GM21723 (cell line): ENCODE measurements at regions not wholly inside any gene's neighbourhood (a gene's known extent, or its start where the extent isn't known, plus 50 kb on each side); places are given as distances from the start of the nearest gene placed in this dataset.
"Not testable (repeated sequence)": the region's sequence is repeated elsewhere in the genome, so short reads cannot be mapped to it uniquely, and the experiment has no call there.

Experiments used
- ATAC-seq: cut with Tn5 transposase; IDR thresholded peaks from one replicate; pipeline ENCODE4 v1.9.1; 2021; ENCODE audit warnings: mild to moderate bottlenecking, moderate library complexity; ENCODE audit not compliant: unreplicated experiment

GRCh38 chr5:136563489-136563888, 198.1 kb upstream of the TRPC7 start:
- no peak for ATAC-seq

GRCh38 chr5:136560126-136560525, 194.8 kb upstream of the TRPC7 start:
- no peak for ATAC-seq

- no peak for ATAC-seq
Observed at GRCh38 chr5:136559651-136560050, 194.3 kb upstream of the TRPC7 start.

- ATAC-seq = not testable (repeated sequence)
Observed at GRCh38 chr5:136547096-136547495, 181.8 kb upstream of the TRPC7 start.

GRCh38 chr5:136546441-136546840, 181.1 kb upstream of the TRPC7 start:
- not testable (repeated sequence) for ATAC-seq

DNA sequence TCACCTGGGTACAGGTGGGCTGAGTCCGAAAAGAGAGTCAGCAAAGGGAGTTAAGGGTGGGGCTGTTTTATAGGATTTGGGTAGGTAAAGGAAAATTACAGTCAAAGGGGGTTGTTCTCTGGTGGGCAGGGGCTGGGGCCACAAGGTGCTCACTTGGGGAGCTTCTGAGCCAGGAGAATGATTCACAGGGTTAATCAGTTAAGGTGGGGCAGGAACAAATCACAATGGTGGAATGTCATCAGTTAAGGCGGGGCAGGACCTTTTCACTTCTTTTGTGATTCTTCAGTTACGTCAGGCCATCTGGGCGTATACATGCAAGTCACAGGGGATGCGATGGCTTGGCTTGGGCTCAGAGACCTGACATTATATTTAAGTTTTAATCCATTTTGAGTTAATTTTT, 179.7 kb upstream of the TRPC7 start:
- not testable (repeated sequence) for ATAC-seq

DNA sequence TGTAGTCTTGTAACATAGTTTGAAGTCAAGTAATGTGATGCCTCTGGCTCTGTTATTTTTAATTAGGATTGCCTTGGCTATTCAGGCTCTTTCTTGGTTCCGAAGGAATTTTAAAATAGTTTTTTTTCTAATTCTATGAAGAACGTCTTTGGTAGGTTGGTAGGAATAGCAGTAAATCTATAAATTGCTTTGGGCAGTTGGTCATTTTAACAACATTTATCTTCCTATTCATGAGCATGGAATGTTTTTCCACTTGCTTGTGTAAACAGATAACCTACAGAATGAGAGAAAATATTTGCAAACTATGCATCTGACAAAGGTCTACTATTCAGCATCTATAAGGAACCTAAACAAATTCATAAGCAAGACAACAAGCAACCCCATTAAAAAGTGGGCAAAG, 173.2 kb upstream of the TRPC7 start:
- no peak for ATAC-seq

DNA sequence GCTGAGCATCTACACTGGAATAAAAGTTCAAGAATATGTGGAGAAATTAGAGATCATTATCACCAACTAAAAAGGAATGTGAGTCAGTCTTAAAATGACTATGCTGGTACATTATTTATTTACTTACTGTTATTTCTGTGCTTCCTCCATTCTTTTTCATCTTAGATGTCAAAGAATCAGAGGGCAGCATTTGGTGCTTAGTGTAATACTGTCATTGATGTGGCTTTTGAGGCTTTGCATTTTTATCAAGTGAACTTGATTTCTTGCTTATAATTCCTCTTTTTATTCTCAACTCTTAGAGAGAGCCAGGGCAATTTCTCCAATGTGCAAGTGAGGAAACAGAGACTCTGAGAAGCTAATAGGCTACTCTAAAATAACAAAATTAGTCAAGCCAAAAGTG, 163.7 kb upstream of the TRPC7 start:
- no peak for ATAC-seq

DNA sequence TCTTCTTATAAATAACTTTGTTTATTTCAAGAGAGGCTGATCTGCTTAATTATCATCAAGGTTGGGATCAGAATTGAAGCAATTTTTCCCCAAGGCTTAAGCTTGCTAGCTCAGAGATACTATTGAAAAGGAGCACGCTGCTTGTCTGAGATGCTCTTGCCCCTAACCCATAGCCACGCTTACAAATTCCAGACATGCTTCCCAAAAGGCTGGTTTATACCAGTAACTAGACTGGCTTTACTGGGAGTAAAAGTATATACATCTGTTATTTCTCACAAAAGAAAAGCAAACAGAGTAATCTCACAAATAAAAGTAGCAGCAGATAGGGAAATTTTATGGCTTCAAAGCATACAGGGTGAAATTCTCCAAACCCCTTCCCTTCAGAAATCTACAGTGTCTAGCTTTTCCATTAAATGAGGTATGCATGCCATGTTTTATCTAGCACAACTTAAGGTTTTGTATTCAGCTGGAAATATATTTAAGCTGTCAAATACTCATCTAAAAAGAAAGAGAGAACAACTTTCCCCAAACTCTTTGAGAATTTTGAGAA, 163.2 kb upstream of the TRPC7 start:
- ATAC-seq = no peak

DNA sequence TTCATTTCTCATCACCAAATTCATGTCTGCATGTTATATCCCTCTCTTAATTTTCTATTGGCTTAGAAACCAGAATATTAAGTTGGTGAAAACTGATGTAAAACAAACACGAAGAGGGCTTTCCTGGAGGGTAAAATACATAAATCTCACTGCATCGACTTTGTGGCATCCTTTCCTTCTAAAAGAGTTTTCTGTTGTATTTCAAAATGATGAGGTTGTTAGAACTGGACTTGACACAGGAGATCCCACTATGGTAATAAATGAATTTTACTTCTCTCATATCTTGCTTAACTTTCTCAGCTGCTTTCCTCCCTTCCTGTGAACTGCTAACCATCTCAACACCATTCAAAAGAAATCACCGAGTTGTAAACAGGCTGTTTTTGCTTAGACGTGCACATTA, 162.0 kb upstream of the TRPC7 start:
- no peak for ATAC-seq

DNA sequence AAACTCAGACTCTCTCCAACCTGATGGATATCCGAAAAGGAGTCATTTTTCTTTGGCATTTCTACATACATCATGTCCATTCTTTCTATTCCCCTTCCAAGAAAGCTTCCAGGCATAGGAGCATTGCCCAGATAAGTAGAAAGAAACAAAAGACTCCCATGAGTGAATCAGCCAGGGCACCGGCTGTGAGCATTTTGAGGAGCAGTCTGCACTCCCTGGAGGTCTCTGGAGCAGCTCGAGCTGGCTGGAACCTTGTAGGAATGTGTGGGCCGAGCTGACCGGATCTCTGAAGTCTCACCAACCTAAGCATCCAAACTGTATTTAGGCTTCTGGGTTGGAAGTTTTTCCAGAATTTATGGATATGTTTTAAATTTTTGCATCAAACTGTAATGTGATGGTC, 161.4 kb upstream of the TRPC7 start:
- no peak for ATAC-seq

DNA sequence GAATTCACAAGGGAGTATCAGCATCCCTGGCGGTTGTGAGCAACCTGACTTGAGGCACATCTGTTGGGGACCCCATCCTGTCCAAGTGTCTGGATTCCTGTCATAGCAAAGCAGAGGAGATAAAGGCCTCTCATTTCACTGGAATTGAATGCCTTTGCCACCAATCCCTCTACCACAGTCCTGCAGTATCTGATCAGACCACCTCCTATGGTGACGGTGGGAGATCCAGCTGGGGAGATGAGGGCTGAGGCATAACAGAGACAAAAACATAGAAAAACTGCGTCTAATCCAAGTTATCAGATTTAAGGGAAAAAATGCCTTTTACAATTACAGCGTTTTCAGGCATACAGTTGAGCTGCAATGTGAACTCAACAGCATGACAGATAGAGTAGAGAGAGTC, 160.7 kb upstream of the TRPC7 start:
- ATAC-seq = no peak

GRCh38 chr5:136525597-136525996, 160.3 kb upstream of the TRPC7 start:
- ATAC-seq = no peak

DNA sequence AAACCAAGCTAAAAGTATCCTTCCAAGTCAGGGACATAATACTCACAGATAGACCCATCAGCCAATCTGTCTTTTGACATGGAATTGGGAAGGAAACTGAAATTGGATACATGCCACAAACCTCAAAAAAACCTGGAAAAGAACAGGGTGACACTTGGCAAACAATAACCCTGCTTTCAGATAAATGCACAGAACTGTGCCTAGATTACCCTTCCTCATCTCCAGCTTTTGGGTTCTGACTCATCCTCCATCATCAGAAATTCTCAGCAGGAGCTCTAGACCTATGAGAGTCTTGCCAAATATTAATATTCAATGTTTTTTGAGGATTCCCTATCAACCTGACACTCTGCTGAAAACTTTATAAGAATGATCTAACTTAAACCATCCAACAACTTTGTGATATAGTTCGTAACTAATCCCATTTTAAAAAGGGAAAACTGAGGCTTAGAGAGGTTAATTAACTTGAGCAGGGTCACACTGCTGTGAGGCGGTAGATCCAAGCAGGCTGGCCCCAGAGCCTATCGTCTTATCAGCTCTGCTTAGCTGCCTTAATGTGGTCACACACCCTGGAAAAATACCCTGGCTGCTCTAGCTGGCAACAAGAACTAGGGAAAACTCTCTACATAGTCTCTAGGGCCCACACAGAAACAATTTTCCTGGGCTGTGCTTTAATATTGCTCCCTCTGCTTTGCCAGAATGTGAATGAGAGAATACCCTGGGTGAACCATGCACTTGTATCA, 157.0 kb upstream of the TRPC7 start:
- ATAC-seq = no peak

GRCh38 chr5:136521696-136522095, 156.4 kb upstream of the TRPC7 start:
- ATAC-seq = no peak

DNA sequence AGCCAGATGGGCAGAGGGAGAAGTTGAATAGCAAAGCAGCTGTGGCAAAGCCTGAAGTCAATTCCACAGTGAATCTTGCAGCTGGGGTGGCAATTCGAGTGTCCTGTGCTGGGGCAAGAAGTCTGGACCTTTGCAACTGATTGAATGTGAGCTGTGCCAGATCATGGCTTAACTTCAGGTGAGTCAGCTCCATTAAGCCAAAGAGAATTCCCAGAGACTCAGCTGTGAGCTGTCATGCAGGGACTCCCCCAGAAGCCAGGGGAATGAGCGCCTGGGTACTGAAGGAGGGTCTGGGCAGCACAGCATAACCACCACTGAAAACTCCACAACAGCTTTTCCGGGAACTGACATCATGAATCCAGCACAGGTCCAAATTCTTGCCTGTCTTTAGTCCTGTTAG, 153.5 kb upstream of the TRPC7 start:
- ATAC-seq = no peak

DNA sequence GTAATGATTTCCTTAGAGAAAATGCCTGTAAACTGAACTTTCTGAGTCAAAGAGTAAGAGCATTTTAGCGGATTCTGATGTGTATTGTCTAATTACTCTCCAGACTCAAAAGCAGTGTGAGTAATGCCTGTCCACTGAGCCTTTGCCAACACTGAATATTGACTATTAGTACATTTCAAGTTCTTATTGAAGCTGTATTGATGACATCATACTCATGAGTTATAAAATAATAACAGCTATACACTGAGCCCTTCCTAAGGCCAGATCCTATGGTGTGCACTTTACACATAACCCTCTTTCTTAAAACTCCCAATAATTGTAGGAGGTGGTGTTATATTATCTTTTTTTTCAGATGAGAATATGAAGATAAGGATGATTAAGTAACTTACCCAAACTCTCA, 152.8 kb upstream of the TRPC7 start:
- no peak for ATAC-seq

- no peak for ATAC-seq
Observed at GRCh38 chr5:136517755-136518154, 152.4 kb upstream of the TRPC7 start.

- no peak for ATAC-seq
Observed at GRCh38 chr5:136516637-136517036, 151.3 kb upstream of the TRPC7 start.

DNA sequence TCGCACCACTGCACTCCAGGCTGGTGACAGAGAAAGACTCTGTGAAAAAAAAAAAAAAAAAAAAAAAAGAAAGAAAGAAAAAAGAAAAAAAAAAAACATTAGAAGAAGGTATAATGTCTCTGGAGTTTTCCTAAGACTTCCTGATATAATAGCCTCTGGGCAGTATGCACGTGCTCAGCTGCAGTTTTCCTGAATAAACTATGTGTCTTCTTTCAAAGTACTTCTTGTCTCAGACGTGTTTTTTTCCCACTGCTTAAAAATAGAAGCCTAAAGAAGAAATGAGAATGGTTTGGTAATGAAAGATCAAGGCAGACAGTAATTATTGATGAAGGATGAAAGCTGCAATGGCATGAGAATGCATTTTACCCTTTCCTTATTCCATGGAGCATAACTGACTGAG, 148.1 kb upstream of the TRPC7 start:
- ATAC-seq = no peak

- ATAC-seq = no peak
Observed at GRCh38 chr5:136511046-136511445, 145.7 kb upstream of the TRPC7 start.

DNA sequence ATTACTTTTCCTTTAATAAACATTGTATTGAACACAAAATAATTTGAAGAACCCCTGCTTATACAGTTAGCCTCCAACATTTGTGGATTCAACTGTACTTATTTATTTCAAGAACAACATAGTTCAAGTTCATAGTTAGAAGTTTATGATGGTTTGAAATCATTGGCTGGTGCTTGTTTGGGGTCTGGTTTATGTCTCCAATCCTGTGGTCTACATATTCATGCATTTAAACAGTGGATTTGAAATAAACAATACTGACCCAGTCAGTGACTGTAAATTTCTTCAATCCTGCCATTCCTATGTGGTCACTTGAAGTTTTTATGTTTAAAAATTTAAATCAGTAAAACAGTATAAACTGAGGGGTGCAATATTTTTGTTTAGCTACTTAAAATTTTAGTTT, 145.1 kb upstream of the TRPC7 start:
- no peak for ATAC-seq

DNA sequence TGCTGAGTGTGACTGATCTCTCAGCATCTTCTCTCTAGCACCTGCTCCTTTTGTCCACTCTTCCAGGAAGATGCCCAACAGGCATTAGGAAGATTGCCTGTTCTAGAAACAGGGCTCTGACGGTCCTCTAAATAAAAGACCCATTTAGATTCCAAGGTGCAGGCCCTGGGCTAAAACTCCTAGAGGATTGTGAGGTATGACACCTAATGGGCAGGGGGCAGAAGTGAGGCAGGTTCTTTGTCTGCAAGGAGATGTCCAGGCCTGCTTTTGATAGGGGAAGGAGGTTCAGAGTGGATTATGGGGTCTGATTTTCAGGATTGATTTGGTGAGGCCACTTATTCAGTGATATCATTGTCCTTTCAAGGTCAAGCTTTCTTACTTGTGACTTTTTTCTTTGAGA, 140.8 kb upstream of the TRPC7 start:
- ATAC-seq = no peak
